ENCODE measurements at regions not wholly inside any gene's neighbourhood (a gene's known extent, or its start where the extent isn't known, plus 50 kb on each side); places are given as distances from the start of the nearest gene placed in this dataset.

DNA sequence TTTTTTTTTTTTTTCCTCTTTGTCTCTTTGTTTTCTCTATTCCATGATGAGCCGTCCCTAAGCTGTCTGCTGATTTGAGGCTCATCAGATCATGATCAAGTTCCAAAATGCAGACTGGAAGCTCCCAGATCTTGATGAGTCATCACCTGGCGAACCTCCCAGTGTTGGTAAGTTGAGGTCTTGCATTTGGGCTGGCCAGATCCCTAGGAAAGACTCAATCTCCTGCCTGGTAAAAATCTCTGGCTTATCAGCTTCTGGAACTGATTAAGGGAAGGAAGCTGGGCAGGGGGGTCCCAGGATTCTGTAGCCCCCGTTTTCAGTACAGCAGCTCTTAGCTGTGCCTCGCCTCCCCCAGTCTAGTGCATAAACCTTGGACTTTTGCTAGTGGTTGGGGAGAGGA lies 69.0 kb downstream of the TSPAN17 start:
- Histone ChIP-seq H3K9me3 (peaks cover 0 to 7% (median 3%) of the 10 kb centered on the region in 4 donors), H3K27ac (no peak overlapping the region), H3K27me3 (peaks cover 0 to 26% (median 7%) of the 10 kb centered on the region in 3 donors), H3K36me3 (no peaks in the 10 kb centered on the region), H3K4me1 (no peaks in the 10 kb centered on the region), H3K4me3 (no peak overlapping the region)
- no peak for DNase-seq
- intact Hi-C loops (cut with DNase I) = no loop called here
- WGBS, 2 donors = 35 to 50% methylated on average over 4 of the region's 4 CpGs
- no peak for TF ChIP-seq EP300 (IDR thresholded peaks at IDR 0.05)
- TF ChIP-seq POLR2AphosphoS5 (IDR thresholded peaks at IDR 0.05) = no peak
- TF ChIP-seq POLR2A (IDR thresholded peaks at IDR 0.05) = no peak
- TF ChIP-seq, protein P1, sequence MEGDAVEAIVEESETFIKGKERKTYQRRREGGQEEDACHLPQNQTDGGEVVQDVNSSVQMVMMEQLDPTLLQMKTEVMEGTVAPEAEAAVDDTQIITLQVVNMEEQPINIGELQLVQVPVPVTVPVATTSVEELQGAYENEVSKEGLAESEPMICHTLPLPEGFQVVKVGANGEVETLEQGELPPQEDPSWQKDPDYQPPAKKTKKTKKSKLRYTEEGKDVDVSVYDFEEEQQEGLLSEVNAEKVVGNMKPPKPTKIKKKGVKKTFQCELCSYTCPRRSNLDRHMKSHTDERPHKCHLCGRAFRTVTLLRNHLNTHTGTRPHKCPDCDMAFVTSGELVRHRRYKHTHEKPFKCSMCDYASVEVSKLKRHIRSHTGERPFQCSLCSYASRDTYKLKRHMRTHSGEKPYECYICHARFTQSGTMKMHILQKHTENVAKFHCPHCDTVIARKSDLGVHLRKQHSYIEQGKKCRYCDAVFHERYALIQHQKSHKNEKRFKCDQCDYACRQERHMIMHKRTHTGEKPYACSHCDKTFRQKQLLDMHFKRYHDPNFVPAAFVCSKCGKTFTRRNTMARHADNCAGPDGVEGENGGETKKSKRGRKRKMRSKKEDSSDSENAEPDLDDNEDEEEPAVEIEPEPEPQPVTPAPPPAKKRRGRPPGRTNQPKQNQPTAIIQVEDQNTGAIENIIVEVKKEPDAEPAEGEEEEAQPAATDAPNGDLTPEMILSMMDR (IDR thresholded peaks at IDR 0.05) = no peak

DNA sequence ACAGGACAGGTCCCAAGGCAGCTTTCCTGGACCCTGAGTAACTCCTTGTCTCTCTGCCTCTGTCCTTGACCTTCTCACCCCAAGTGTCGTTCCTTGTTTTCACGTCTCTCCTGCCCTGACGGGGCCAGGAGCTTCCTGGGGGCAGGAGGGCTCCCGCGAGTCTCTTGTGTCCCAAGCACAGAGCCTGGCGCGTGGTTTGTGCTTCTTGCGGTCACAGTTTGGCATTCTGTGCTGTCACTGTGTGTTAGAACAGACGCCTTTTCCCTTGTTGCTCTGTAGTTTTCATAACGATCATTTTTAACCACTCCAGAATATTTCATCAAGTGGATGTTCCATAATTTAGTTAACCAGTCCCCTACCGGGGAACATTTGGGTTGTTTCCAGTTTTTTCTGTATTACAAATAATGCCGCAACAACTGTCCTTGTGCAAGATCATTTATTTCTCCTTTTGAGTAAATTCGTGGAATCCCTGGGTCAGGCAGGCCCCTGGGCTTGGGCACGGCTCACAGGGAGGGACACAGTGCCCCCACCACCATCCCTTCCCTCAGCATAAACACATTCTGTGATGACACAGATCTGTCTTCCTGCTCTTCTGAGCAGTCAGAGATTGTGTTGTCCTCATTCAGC lies 71.9 kb downstream of the TSPAN17 start:
- TF ChIP-seq, protein P1 (IDR thresholded peaks at IDR 0.05) = no peak
- TF ChIP-seq EP300 (IDR thresholded peaks at IDR 0.05) = no peak
- TF ChIP-seq POLR2AphosphoS5 (IDR thresholded peaks at IDR 0.05) = no peak
- no peak for TF ChIP-seq POLR2A (IDR thresholded peaks at IDR 0.05)
- Histone ChIP-seq H3K36me3 (no peaks in the 10 kb centered on the region), H3K4me1 (no peaks in the 10 kb centered on the region), H3K27ac (no peak overlapping the region), H3K27me3 (peaks cover 0 to 13% (median 0%) of the 10 kb centered on the region in 3 donors), H3K9me3 (peaks cover 0 to under 1% (median 0%) of the 10 kb centered on the region in 4 donors), H3K4me3 (no peak overlapping the region)
- WGBS, 2 donors = 48 to 49% methylated on average over 14 of the region's 14 CpGs
- intact Hi-C loops (cut with DNase I) = no loop called here
- no peak for DNase-seq

DNA sequence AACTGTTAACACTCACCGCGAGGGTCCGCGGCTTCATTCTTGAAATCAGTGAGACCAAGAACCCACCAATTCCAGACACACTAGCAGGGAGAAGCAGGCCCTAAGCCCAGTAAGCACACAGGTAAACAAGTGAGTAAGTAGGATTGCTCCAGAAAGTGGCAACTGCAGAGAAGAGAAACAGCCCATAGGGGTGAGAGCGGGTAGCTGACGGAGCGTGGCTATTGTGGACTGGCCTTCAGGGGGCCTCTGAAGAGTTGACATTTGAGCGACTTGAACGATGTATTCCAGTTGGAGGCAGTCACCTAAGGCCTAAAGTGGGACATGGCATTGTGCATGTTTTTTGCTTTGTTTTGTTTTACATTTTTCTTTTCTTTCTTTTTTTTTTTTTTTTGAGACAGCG lies 74.2 kb downstream of the TSPAN17 start:
- Histone ChIP-seq H3K27ac (no peak overlapping the region), H3K4me3 (no peak overlapping the region), H3K4me1 (no peaks in the 10 kb centered on the region), H3K27me3 (peaks cover 0 to 23% (median 4%) of the 10 kb centered on the region in 3 donors), H3K9me3 (no peaks in the 10 kb centered on the region), H3K36me3 (no peaks in the 10 kb centered on the region)
- TF ChIP-seq POLR2A (IDR thresholded peaks at IDR 0.05) = no peak
- TF ChIP-seq, protein P1 (IDR thresholded peaks at IDR 0.05) = no peak
- no peak for TF ChIP-seq EP300 (IDR thresholded peaks at IDR 0.05)
- TF ChIP-seq POLR2AphosphoS5 (IDR thresholded peaks at IDR 0.05) = no peak
- no peak for DNase-seq
- 87% methylated on average over 10 of the region's 10 CpGs for WGBS, 2 donors
- intact Hi-C loops (cut with DNase I) = no loop called here

DNA sequence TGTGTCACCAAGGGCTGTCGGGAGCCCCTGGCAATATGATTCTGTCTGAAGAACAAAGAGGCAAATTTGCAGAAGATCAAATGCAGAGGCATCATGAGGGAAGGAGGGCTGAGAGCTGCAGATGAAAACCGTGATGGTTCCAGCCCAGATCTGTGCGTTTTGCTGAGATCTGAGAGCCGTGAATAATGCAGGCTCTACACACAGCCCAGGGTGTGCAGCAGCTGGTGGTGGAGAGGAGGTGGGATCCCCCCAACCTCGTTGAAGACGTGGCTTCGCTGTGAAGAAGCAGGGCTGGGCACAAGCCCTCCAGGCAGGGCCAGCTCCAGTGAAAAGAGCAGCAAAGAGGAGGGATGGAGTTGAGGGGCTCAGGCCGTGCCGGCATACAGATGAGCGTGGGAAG lies 75.5 kb downstream of the TSPAN17 start:
- TF ChIP-seq, protein P1 (IDR thresholded peaks at IDR 0.05) = no peak
- TF ChIP-seq POLR2A (IDR thresholded peaks at IDR 0.05) (no peak), POLR2AphosphoS5 (IDR thresholded peaks at IDR 0.05) (no peak), EP300 (IDR thresholded peaks at IDR 0.05) (no peak)
- peaks cover 0 to 31% (median 12%) of the 10 kb centered on the region in 3 donors for H3K27me3 ChIP-seq

DNA sequence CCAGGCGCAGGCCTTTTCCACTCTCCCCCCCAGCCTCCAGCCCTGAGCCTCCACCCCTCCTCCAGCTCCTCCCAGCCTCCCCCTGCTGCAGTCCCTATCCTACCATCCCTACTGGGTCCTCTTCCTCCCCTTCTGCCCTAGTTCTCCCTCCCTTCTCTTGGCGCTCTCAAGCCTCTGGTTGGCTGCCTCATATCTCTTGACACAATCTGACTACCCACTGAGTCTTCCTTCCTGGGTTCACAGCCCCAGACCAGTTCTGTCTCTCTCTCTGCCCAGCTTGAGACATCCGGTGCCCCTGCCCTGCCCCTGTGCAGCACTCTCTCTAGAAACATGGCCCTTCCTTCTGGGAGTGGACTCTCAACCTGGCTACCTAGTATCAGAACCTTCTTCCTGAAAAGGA lies 76.2 kb downstream of the TSPAN17 start:
- H3K9me3 ChIP-seq = no peaks in the 10 kb centered on the region
- no peaks in the 10 kb centered on the region for H3K36me3 ChIP-seq
- no peak overlapping the region for H3K4me3 ChIP-seq
- WGBS, 2 donors = 78 to 86% methylated on average over 3 of the region's 3 CpGs
- H3K27ac ChIP-seq = no peak overlapping the region
- no peak for DNase-seq
- intact Hi-C loops (cut with DNase I) = no loop called here
- peaks cover 0 to 37% (median 12%) of the 10 kb centered on the region in 3 donors for H3K27me3 ChIP-seq
- TF ChIP-seq EP300 (IDR thresholded peaks at IDR 0.05) (no peak), POLR2A (IDR thresholded peaks at IDR 0.05) (no peak), POLR2AphosphoS5 (IDR thresholded peaks at IDR 0.05) (no peak)
- TF ChIP-seq, protein P1 (IDR thresholded peaks at IDR 0.05) = no peak
- H3K4me1 ChIP-seq = no peaks in the 10 kb centered on the region

More for the DNA sequence above, 75.5 kb downstream of the TSPAN17 start:
- WGBS, 2 donors = 64 to 71% methylated on average over 10 of the region's 10 CpGs
- Histone ChIP-seq H3K9me3 (no peaks in the 10 kb centered on the region), H3K4me3 (no peak overlapping the region), H3K4me1 (no peaks in the 10 kb centered on the region), H3K36me3 (no peaks in the 10 kb centered on the region), H3K27ac (no peak overlapping the region)
- intact Hi-C loops (cut with DNase I) = no loop called here
- DNase-seq = no peak

Measured in sigmoid colon (tissue), 6 donors.